Osteocyte (in vitro differentiated cells): ENCODE measurements at regions not wholly inside any gene's neighbourhood (a gene's known extent, or its start where the extent isn't known, plus 50 kb on each side); places are given as distances from the start of the nearest gene placed in this dataset.
A peak's percentile ranks its signal among the peaks of the same experiment; 100 is the strongest.
"Not testable (repeated sequence)": the region's sequence is repeated elsewhere in the genome, so short reads cannot be mapped to it uniquely, and the experiment has no call there.

ENCODE experiments used
- DNase-seq: peaks from one replicate; pipeline ENCODE4 v3.0.0; 2021; ENCODE audit warnings: mixed read lengths; ENCODE audit not compliant: unreplicated experiment; ENCODE audit errors: extremely low spot score
- H3K27ac Mint-ChIP-seq: one replicate; pipeline ENCODE4 v1.8.0; 2021; ENCODE audit warnings: mild to moderate bottlenecking, mixed read lengths; ENCODE audit not compliant: unreplicated experiment
- H3K27me3 Mint-ChIP-seq: one replicate; pipeline ENCODE4 v1.8.0; 2021; ENCODE audit warnings: mixed read lengths; ENCODE audit not compliant: unreplicated experiment
- H3K36me3 Mint-ChIP-seq: one replicate; pipeline ENCODE4 v1.8.0; 2021; ENCODE audit warnings: mixed read lengths; ENCODE audit not compliant: unreplicated experiment
- H3K4me1 Mint-ChIP-seq: one replicate; pipeline ENCODE4 v1.8.0; 2021; ENCODE audit warnings: mixed read lengths; ENCODE audit not compliant: unreplicated experiment
- H3K4me3 Mint-ChIP-seq: one replicate; pipeline ENCODE4 v1.8.0; 2021; ENCODE audit warnings: mild to moderate bottlenecking, moderate library complexity, mixed read lengths; ENCODE audit not compliant: unreplicated experiment
- H3K9me3 Mint-ChIP-seq: one replicate; pipeline ENCODE4 v1.8.0; 2021; ENCODE audit warnings: mixed read lengths; ENCODE audit not compliant: unreplicated experiment

- H3K27ac Mint-ChIP-seq, H3K4me1 Mint-ChIP-seq, H3K4me3 Mint-ChIP-seq, H3K36me3 Mint-ChIP-seq, H3K9me3 Mint-ChIP-seq, H3K27me3 Mint-ChIP-seq, DNase-seq: not testable (repeated sequence)
Observed at GRCh38 chr2:110354294-110355018, 118.2 kb downstream of the LIMS4 start.

GRCh38 chr2:110350718-110351117 is 121.9 kb downstream of the LIMS4 start:
- H3K4me1 Mint-ChIP-seq, H3K4me3 Mint-ChIP-seq, H3K36me3 Mint-ChIP-seq, H3K27me3 Mint-ChIP-seq, DNase-seq, H3K27ac Mint-ChIP-seq, H3K9me3 Mint-ChIP-seq: not testable (repeated sequence)

GRCh38 chr2:110348902-110349301 is 123.7 kb downstream of the LIMS4 start:
- H3K36me3 Mint-ChIP-seq, H3K27me3 Mint-ChIP-seq, H3K4me3 Mint-ChIP-seq, H3K9me3 Mint-ChIP-seq, H3K4me1 Mint-ChIP-seq, H3K27ac Mint-ChIP-seq: not testable (repeated sequence)
- DNase-seq: peak; percentile 54

DNA sequence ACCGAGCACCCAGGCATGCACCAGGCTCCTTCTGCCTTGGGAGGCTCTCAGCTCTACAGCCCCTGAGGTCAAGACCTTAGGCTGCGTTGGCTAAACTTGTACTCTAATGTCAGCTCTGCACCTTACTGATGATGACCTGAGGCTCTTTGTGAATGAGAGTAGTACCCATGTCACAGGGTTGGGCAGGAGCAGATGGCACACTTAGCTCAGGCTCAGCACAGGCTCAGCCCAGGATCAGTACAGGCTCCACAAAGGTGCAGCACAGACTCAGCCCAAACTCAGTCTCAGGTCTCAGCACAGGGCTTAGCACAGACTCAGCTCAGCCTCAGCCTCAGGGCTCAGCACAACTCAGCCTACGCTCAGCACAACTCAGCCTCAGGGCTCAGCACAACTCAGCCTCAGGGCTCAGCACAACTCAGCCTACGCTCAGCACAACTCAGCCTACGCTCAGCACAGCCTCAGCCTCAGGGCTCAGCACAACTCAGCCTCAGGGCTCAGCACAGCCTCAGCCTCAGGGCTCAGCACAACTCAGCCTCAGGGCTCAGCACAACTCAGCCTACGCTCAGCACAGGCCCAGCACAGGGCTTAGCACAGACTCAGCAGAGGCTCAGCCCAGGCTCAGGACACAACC is 128.1 kb downstream of the LIMS4 start:
- not testable (repeated sequence) for H3K9me3 Mint-ChIP-seq, H3K4me3 Mint-ChIP-seq, H3K27ac Mint-ChIP-seq, H3K36me3 Mint-ChIP-seq, H3K27me3 Mint-ChIP-seq, H3K4me1 Mint-ChIP-seq
- peak; percentile 62 for DNase-seq

GRCh38 chr2:110342077-110342476 is 129.7 kb upstream of the MTLN start:
- not testable (repeated sequence) for H3K27me3 Mint-ChIP-seq, DNase-seq, H3K27ac Mint-ChIP-seq, H3K9me3 Mint-ChIP-seq, H3K4me1 Mint-ChIP-seq, H3K36me3 Mint-ChIP-seq, H3K4me3 Mint-ChIP-seq

DNA sequence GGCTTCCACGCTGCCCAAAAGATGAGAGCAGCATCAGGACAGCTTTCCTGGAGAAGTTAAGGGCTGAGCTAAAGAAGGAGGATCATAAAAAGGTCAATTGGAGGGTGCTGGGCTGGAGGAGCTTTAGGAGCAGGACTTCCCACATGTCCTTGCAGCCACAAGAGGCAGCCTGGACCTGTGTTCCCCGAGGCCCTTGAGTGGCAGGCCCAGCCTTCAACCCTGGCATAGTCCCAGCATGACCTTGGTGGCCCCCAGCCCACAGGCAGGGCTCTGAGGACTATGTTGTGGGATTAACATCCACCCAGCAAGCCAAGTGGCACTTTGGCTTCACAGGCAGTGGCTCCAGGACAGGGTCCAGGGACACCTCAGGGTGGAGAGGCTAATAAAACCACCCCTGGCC is 126.8 kb upstream of the MTLN start:
- not testable (repeated sequence) for H3K27ac Mint-ChIP-seq, H3K4me3 Mint-ChIP-seq, H3K4me1 Mint-ChIP-seq, H3K9me3 Mint-ChIP-seq, DNase-seq, H3K27me3 Mint-ChIP-seq, H3K36me3 Mint-ChIP-seq

- not testable (repeated sequence) for H3K27me3 Mint-ChIP-seq, H3K36me3 Mint-ChIP-seq, H3K9me3 Mint-ChIP-seq, H3K4me1 Mint-ChIP-seq, H3K27ac Mint-ChIP-seq, H3K4me3 Mint-ChIP-seq
- DNase-seq: peak; percentile 73
Observed at GRCh38 chr2:110338277-110339003, 126.1 kb upstream of the MTLN start.

GRCh38 chr2:110336071-110336470 is 123.7 kb upstream of the MTLN start:
- not testable (repeated sequence) for H3K4me1 Mint-ChIP-seq, H3K9me3 Mint-ChIP-seq, H3K27ac Mint-ChIP-seq, H3K36me3 Mint-ChIP-seq, H3K4me3 Mint-ChIP-seq, H3K27me3 Mint-ChIP-seq
- DNase-seq: peak; percentile 38

DNA sequence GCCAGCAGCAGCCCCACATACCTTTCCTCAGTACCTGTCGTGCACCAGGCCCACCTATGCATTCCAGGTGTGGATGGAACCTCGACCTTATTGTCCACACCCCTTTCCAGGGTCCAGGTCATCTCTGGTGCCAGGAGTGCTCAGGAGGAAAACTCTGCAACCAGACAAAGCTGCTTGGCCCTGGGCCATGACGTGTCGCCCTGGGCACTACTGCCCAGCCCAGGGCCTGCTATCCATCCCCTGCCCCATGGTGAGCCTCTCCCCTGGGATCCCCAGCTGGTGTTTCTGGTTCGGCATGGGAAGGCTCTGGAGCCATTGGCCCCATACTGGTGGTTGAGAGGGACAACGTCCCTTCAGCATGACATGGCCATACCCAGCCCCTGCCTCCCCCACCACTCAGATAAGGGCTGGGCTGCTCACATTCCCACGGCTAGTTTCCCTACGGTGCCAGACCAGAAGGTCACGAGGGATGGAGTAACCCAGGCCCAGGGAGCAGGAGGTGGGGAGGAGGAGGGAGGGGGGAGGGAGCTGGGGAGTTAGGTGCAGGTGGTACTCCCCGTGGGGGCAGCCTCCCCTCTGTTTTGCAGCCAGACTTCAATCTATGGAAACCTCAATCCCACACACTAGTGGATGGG is 123.2 kb upstream of the MTLN start:
- not testable (repeated sequence) for H3K4me1 Mint-ChIP-seq, H3K27me3 Mint-ChIP-seq, H3K9me3 Mint-ChIP-seq, H3K4me3 Mint-ChIP-seq, H3K27ac Mint-ChIP-seq, H3K36me3 Mint-ChIP-seq
- peak; percentile 46 for DNase-seq

DNA sequence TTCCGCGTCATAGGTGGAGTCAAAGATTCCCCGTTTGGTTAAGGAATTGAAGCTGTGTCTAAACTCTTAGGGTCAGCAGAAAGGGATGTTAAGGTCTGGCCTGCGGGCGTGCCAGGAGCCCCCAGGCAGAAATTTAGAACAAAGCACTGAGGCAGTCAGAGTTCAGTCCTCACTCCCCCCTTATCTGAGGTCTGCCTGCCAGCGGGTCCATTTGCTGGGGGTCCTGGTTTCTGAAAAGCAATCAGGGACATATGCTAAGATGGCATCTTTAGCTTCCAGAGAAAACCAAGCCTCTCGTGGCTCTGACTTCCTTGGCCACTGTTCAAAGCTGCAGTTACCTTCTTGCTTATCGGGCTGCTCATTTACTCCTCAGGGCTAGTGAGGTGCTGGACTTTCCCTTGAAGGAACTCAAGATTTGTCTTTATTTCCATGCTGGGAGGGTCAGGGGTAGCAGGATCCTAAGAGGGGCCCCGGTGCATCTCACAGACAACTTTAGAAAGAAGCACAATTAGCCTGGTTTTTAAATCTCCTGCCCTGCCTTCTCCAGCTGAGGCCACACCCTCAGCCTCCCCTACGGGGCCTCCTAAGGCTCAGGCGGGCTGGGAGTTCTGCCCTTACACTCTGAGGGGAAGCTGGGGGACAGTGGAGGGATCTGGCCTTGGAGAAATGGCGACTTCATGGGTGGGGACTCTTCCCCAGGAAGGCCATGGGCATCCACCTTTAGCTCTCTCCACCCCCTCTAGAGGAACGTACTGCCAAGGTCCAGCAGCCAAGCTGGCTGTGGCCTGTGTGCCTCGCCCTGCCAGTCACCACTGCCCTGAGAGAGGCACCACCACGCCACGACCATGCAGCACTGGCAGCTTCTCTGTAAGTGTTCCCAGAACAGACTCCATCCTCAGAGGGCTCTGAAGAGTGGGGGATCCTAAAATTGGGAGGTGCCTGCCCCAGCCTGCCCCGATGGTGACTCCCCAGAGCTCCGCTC is 121.1 kb upstream of the MTLN start:
- H3K4me1 Mint-ChIP-seq, H3K36me3 Mint-ChIP-seq, H3K4me3 Mint-ChIP-seq, H3K27me3 Mint-ChIP-seq, H3K9me3 Mint-ChIP-seq, H3K27ac Mint-ChIP-seq: not testable (repeated sequence)
- peak; percentile 59 for DNase-seq

GRCh38 chr2:110331625-110332024 is 119.3 kb upstream of the MTLN start:
- not testable (repeated sequence) for H3K4me1 Mint-ChIP-seq

More at GRCh38 chr2:110331625-110332024, 119.3 kb upstream of the MTLN start:
- H3K4me3 Mint-ChIP-seq, H3K27me3 Mint-ChIP-seq, H3K9me3 Mint-ChIP-seq, H3K36me3 Mint-ChIP-seq, H3K27ac Mint-ChIP-seq: not testable (repeated sequence)
- peak; percentile 71 for DNase-seq
